Peyer's patch (tissue), 4 donors: ENCODE measurements at regions not wholly inside any gene's neighbourhood (a gene's known extent, or its start where the extent isn't known, plus 50 kb on each side); places are given as distances from the start of the nearest gene placed in this dataset.

Experiments used
- CTCF ChIP-seq, 6 experiments: fragments of 450-650 bp in 4 of 6; fragments of 200-600 bp in 2 of 6; sonication (generic) in 1 of 6; IDR thresholded peaks; one replicate each; pipeline ENCODE4 v1.5.1; 2017 to 2019; ENCODE audit warnings: antibody characterized with exemption in 6 of 6, mild to moderate bottlenecking in 3 of 6, moderate library complexity in 1 of 6
- POLR2A ChIP-seq, 2 donors: fragments of 450-650 bp; IDR thresholded peaks; one replicate each; pipeline ENCODE4 v1.5.1; 2017; ENCODE audit warnings: antibody characterized with exemption in 2 of 2, mild to moderate bottlenecking in 2 of 2, moderate library complexity in 2 of 2

- TF ChIP-seq CTCF (IDR thresholded peaks at IDR 0.05) (no peak), POLR2A (IDR thresholded peaks at IDR 0.05) (no peak)
These were observed 347.2 kb upstream of the KCND2 start for GRCh38 chr7:119925581-119926289.
